SJSA1 (cell line): ENCODE measurements at regions not wholly inside any gene's neighbourhood (a gene's known extent, or its start where the extent isn't known, plus 50 kb on each side); places are given as distances from the start of the nearest gene placed in this dataset.

Source experiments
- DNase-seq, 2 experiments: peaks; one replicate each; pipeline ENCODE4 v3.0.0-alpha.2; 2015 to 2020; ENCODE audit warnings: low spot score in 2 of 2, low read depth in 1 of 2
- H3K27ac ChIP-seq: fragments of 250-450 bp; sonication (Bioruptor Pico); 2 replicates; pipeline ENCODE4 v1.5.1; 2020; ENCODE audit warnings: mild to moderate bottlenecking, moderate library complexity
- H3K27me3 ChIP-seq: fragments of 250-450 bp; sonication (Bioruptor Pico); replicated peaks from 2 replicates; pipeline ENCODE4 v1.5.1; 2020; ENCODE audit warnings: mild to moderate bottlenecking, moderate library complexity
- H3K36me3 ChIP-seq: fragments of 250-450 bp; sonication (Bioruptor Pico); 2 replicates; pipeline ENCODE4 v1.5.1; 2020; ENCODE audit warnings: mild to moderate bottlenecking
- H3K4me1 ChIP-seq: fragments of 250-450 bp; sonication (Bioruptor Pico); replicated peaks from 2 replicates; pipeline ENCODE4 v1.6.1; 2021; ENCODE audit warnings: mild to moderate bottlenecking
- H3K4me3 ChIP-seq: fragments of 250-450 bp; sonication (Bioruptor Pico); 2 replicates; pipeline ENCODE4 v1.5.1; 2020; ENCODE audit warnings: mild to moderate bottlenecking
- H3K9me3 ChIP-seq: fragments of 250-450 bp; sonication (Bioruptor Pico); replicated peaks from 2 replicates; pipeline ENCODE4 v1.5.1; 2020; ENCODE audit warnings: mild to moderate bottlenecking

DNA sequence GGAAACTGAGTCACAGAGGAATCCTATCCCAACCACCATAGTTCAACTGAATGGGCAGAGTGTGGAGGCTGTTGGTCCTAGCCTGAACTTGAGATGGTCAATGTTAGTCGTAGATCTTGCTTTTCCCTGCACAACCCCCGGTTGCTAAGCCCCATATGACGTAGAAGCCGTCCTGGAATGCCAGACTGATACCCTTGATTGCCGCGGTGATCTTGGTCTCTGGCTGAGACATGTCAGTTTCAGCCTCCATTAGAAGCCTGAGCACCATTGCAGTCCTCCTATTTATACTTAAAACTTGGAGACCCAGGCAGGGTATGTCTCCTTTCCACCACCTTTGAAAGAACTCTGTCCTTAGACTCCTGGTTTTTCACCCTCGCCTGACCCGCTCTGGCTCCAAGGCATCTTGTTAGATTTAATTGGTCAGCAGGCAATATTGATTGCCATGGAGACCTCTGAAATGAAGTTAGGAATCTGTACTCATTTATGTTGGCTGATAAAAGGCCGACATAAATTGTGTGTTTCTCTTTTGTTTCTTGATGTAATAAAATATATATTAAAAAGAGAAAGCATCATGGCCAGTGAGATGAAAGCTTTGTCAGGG lies 53.4 kb downstream of the RPLP1 start:
- peaks cover 13% of the 10 kb centered on the region for H3K4me1 ChIP-seq
- no peaks in the 10 kb centered on the region; the same call in 1 of the 2 replicates for H3K27me3 ChIP-seq
- no peak overlapping the region for H3K27ac ChIP-seq
- no peaks in the 10 kb centered on the region for H3K36me3 ChIP-seq
- H3K4me3 ChIP-seq, result no peak overlapping the region
- no peaks in the 10 kb centered on the region for H3K9me3 ChIP-seq
- no peak for DNase-seq

DNA sequence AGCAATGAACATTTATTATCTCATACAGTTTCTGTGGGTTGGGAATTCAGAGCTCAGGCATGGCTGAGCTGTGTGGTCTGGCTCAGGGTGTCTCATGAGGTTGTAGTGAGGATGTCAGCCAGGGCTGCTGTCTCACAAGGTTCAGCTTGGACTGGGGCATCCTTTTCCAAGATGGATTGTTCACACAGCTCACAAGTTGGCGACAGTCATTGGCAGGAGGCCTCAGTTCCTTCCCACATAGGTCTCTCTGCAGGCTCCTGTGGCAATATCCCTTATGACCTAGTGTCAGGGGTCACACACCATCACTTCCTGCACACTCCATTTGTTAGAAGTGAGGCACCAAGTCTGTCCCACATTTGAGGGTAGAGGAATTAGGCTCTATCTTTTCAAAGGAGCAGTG lies 56.0 kb downstream of the RPLP1 start:
- no peaks in the 10 kb centered on the region; the same call in 1 of the 2 replicates for H3K27me3 ChIP-seq
- no peak overlapping the region for H3K4me3 ChIP-seq
- DNase-seq, result no peak
- H3K4me1 ChIP-seq, result peaks cover 20% of the 10 kb centered on the region
- no peaks in the 10 kb centered on the region for H3K36me3 ChIP-seq
- H3K9me3 ChIP-seq, result no peaks in the 10 kb centered on the region
- no peak overlapping the region for H3K27ac ChIP-seq

DNA sequence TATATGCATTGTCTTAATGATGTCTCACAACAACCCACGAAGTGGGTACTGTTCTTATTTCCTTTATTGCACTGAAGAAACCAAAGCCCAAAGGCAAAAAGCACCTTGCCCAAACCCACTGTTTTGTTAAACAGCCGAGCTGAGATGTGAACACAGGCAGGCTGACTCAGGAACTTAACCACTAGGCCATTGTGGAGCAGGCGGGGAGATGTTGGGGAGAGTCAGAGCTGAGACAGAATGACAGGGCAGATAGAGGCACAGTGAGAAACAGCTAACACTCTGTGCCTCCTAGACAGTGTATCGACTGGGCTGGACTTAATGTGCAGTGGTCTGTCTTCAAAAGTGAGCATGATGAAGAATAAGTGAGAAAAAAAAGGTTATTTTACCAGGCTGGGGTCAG lies 56.5 kb downstream of the RPLP1 start:
- H3K27me3 ChIP-seq, result no peaks in the 10 kb centered on the region; the same call in 1 of the 2 replicates
- H3K4me1 ChIP-seq, result peaks cover 20% of the 10 kb centered on the region
- no peaks in the 10 kb centered on the region for H3K9me3 ChIP-seq
- H3K36me3 ChIP-seq, result no peaks in the 10 kb centered on the region
- no peak overlapping the region for H3K4me3 ChIP-seq
- DNase-seq, result no peak
- no peak overlapping the region for H3K27ac ChIP-seq

DNA sequence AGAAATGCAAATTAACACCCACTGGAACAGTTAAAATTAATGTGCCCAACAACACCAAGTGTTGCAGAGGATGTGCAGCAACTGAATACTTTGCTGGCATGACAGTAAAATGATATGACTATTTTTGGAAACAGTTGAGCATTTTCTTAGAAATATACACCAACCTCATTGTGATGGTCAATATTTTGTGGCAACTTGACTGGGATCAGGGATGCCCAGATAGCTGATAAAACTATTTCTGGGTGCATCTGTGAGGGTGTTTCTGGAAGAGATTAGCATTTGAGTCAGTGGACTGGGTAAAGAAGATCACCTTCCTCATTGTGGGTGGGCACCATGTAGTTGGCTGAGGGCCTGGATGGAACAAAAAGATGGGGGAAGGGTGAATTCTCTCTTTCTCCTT lies 57.9 kb downstream of the RPLP1 start:
- no peak overlapping the region for H3K4me3 ChIP-seq
- no peaks in the 10 kb centered on the region for H3K36me3 ChIP-seq
- no peak overlapping the region for H3K27ac ChIP-seq
- no peaks in the 10 kb centered on the region for H3K9me3 ChIP-seq
- no peaks in the 10 kb centered on the region; the same call in 1 of the 2 replicates for H3K27me3 ChIP-seq
- no peak for DNase-seq
- H3K4me1 ChIP-seq, result peaks cover 20% of the 10 kb centered on the region

DNA sequence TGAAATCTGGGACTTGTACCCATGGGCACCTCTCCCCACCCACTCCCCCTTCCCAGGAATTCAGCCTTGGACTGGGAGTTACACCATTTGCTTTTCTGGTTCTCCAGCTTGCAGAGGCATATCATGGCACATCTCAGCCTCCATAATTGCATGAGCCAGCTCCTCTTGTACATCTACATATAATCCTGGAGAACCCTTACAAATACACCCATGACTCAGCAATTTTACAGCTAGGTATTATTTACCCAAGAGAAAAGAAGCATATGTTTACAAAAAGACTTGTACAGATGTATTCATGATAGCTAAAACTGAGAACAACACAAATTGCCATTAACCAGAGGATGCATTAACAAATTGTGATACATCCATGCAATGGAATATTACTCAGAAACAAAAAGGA lies 58.4 kb downstream of the RPLP1 start:
- DNase-seq, result peak in 1 of 2 experiments; percentile 22
- Histone ChIP-seq H3K27ac (no peak overlapping the region), H3K9me3 (no peaks in the 10 kb centered on the region), H3K27me3 (no peaks in the 10 kb centered on the region; the same call in 1 of the 2 replicates), H3K4me3 (no peak overlapping the region), H3K4me1 (peaks cover 20% of the 10 kb centered on the region), H3K36me3 (no peaks in the 10 kb centered on the region)

DNA sequence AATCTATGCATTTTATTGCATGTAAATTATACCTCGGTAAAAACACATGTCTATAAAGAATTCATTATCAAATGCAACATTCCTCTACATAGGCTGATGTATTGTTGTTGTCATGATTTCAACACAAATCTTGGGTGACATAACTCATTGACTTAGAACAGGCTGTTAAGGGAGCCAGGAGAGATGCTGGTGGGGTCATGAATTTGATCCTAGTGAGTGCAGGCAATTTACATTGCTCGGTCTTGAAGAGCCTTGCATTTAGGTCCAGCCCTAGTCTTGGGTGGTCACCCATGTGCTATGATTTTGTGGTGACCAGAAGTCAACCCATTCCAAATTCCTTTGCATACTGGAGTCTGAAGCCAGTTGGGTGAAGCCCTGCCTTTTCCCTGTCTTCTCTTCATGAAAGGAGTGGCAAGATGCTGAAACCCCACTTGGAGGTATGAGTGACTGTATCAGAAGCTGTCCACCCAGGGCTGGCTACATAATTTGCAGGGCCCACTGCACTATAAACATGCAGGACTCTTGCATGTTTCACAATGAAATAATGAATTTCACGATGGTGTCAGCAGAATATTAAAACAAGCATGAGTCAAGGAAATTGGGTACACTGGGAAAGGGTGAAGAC lies 59.2 kb downstream of the RPLP1 start:
- Histone ChIP-seq H3K4me3 (no peak overlapping the region), H3K27me3 (no peaks in the 10 kb centered on the region; the same call in 1 of the 2 replicates), H3K4me1 (peaks cover 20% of the 10 kb centered on the region), H3K9me3 (no peaks in the 10 kb centered on the region), H3K27ac (no peak overlapping the region), H3K36me3 (no peaks in the 10 kb centered on the region)
- peak in 1 of 2 experiments; percentile 17 for DNase-seq

DNA sequence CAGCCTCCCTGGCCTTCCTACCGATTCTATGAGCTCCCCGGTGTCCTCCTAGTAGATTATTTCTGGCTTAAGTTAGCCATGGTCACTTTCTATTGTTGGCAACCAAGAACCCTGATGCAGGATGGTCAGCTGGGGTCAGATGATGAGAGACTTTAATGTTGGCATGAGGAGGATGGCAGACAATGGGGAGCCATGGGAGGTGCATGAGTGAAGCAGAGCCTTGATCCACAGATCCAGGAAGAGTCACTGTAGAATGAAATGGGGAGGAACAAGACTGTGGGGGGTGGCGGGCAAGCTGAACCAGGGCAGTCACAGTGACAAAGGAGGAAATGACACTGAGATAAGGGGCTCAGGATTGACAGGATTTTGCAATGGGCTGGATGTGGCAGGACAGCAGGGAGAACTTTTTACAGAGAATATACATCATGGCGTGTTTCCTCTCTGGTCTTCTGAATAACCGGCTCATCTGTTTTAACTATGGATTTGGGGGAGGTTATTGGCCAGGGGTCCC lies 60.9 kb downstream of the RPLP1 start:
- H3K36me3 ChIP-seq, result no peaks in the 10 kb centered on the region

DNA sequence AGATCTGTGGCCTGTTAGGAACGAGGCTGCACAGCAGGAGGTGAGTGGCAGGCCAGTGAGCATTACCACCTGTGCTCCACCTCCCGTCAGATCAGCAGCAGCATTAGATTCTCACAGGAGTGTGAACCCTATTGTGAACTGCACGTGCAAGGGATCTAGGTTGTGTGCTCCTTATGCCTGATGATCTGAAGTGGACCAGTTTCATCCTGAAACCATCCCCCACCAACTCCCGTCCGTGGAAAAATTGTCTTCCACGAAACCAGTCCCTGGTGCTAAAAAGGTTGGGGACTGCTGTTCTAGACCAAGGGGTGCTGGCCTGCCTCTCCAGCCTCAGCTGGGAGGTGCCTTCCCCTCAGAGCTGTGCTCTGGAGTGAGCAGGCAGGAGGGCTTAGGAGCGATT lies 61.4 kb downstream of the RPLP1 start:
- H3K9me3 ChIP-seq, result no peaks in the 10 kb centered on the region
- peak in 1 of 2 experiments; percentile 28 for DNase-seq
- H3K27ac ChIP-seq, result no peak overlapping the region
- no peaks in the 10 kb centered on the region for H3K36me3 ChIP-seq
- no peak overlapping the region for H3K4me3 ChIP-seq
- peaks cover 20% of the 10 kb centered on the region for H3K4me1 ChIP-seq
- H3K27me3 ChIP-seq, result no peaks in the 10 kb centered on the region; the same call in 1 of the 2 replicates

More for the DNA sequence above, 60.9 kb downstream of the RPLP1 start:
- DNase-seq, result peak in 1 of 2 experiments; percentile 16
- Histone ChIP-seq H3K27me3 (no peaks in the 10 kb centered on the region; the same call in 1 of the 2 replicates), H3K9me3 (no peaks in the 10 kb centered on the region), H3K4me1 (peaks cover 20% of the 10 kb centered on the region), H3K4me3 (no peak overlapping the region), H3K27ac (no peak overlapping the region)

DNA sequence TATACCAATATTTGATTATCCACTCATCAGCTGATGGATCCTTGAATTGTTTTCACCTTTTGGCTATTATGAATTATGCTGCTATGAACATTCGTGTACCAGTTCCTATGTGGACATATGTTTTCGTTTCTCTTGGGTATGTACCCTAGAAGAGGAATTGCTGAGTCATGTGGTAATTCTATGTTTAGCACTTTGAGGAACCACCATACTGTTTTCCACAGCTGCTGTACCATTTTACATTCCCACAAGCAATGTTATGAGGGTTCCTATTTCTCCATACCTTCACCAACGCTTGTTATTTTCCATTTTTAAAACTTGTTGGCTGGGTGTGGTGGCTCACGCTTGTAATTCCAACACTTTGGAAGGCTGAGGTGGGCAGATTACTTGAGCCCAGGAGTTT lies 62.9 kb downstream of the RPLP1 start:
- peaks cover 5% of the 10 kb centered on the region; the same call in 1 of the 2 replicates for H3K27me3 ChIP-seq
- H3K27ac ChIP-seq, result no peak overlapping the region
- no peaks in the 10 kb centered on the region for H3K9me3 ChIP-seq
- H3K4me3 ChIP-seq, result no peak overlapping the region
- H3K4me1 ChIP-seq, result peaks cover 13% of the 10 kb centered on the region; the same call in 1 of the 2 replicates
- no peaks in the 10 kb centered on the region for H3K36me3 ChIP-seq
- DNase-seq, result no peak

DNA sequence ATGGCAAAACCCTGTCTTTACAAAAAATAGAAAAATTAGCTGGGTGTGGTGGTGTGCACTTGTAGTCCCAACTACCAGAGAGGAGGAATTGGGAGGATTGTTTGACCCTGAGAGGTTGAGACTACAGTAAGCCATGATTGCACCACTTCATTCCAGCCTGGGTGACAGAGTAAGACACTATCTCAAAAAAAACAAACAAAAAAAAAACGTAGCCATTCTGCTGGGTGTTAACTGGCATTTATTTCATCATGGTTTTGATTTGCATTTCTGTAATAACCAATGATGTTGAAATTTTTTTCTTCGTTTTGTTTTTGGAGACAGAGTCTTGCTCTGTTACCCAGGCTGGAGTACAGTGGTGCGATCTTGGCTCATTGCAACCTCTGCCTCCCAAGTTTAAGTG lies 63.3 kb downstream of the RPLP1 start:
- peak in 1 of 2 experiments; percentile 3 for DNase-seq
- Histone ChIP-seq H3K4me3 (no peak overlapping the region), H3K27ac (no peak overlapping the region), H3K4me1 (peaks cover 9% of the 10 kb centered on the region; the same call in 1 of the 2 replicates), H3K36me3 (no peaks in the 10 kb centered on the region), H3K27me3 (peaks cover 5% of the 10 kb centered on the region; the same call in 1 of the 2 replicates), H3K9me3 (no peaks in the 10 kb centered on the region)

DNA sequence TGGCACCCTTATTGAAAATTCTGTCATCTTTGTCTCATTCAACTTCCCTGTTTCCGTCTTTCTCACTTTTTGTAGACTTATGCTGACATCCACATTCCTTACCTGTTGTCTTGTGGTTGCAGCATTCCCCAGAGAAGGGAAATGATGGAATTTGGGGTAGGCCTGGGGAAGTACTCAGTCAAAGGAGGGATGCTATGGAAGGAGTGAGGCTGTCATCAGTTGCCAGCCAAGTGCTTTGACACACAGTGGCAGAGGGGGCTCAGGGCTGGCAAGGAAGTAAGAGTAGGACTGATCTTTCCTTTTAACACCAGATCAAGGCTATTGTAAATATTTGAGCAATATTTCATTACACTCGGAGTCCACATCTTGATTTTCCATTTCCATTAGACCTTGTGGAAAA lies 64.4 kb downstream of the RPLP1 start:
- no peak overlapping the region for H3K4me3 ChIP-seq

DNA sequence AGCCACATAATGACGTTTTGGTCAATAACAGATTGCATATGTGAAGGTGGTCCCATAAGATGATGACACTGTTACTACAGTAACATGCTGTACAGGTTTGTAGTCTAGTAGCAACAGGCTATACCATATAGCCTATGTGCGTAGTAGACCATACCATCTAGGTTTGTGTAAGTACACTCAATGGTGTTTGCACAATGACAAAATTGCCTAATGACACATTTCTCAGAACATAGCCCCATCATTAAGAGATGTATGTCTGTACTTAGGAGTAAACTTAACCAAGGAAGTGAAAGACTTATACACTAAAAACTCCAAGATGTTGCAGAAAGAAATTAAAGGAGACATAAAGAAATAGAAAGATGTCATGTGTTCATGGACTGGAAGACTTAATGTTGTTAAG lies 66.2 kb downstream of the RPLP1 start:
- Histone ChIP-seq H3K36me3 (no peaks in the 10 kb centered on the region), H3K27ac (no peak overlapping the region), H3K4me3 (no peak overlapping the region), H3K4me1 (0 out of 2 replicates have a peak, but pooled peaks cover 3% of the 10 kb centered on the region), H3K9me3 (no peaks in the 10 kb centered on the region), H3K27me3 (peaks cover 5% of the 10 kb centered on the region; the same call in 1 of the 2 replicates)
- no peak for DNase-seq

More for the DNA sequence above, 64.4 kb downstream of the RPLP1 start:
- H3K9me3 ChIP-seq, result no peaks in the 10 kb centered on the region
- DNase-seq, result peak in 1 of 2 experiments; percentile 19
- no peaks in the 10 kb centered on the region for H3K36me3 ChIP-seq
- H3K4me1 ChIP-seq, result 0 out of 2 replicates have a peak, but pooled peaks cover under 1% of the 10 kb centered on the region
- peaks cover 5% of the 10 kb centered on the region; the same call in 1 of the 2 replicates for H3K27me3 ChIP-seq
- H3K27ac ChIP-seq, result no peak overlapping the region

DNA sequence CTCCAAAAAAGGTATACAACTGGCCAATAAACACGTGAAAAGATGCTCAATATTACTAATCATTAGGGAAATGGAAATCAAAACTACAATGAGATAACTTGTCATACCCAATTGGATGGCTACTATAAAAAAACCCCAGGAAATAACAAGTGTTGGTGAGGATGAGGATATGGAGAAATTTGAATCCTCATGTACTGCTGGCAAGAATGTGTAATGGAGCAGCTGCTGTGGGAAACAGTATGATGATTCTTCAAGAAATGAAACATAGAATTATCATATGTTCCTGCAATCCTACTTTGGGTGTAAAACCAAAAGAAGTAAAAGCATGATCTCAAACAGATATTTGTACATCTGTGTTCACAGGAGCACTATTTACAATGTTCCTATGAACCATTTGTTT lies 67.4 kb downstream of the RPLP1 start:
- Histone ChIP-seq H3K4me1 (0 out of 2 replicates have a peak, but pooled peaks cover 3% of the 10 kb centered on the region), H3K9me3 (no peaks in the 10 kb centered on the region), H3K4me3 (no peak overlapping the region), H3K27ac (no peak overlapping the region), H3K36me3 (no peaks in the 10 kb centered on the region), H3K27me3 (peaks cover 5% of the 10 kb centered on the region; the same call in 1 of the 2 replicates)
- no peak for DNase-seq

DNA sequence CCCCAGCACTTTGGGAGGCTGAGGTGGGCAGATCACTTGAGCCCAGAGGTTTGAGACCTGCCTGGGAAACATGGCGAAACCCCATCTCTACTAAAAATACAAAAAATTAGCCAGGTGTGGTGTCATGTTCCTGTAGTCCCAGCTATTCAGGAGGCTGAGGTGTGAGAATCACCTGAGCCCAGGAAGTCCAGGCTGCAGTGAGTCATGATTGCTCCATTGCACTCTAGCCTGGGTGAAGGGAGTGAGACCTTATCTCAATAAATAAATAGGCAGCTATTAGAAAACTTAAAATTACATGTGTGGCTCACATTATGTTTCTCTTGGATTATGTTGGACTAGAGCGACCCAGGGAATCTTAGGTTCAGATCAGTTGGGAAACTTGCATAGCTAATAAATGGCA lies 69.7 kb downstream of the RPLP1 start:
- DNase-seq, result no peak
- Histone ChIP-seq H3K4me3 (no peak overlapping the region), H3K27ac (no peak overlapping the region), H3K36me3 (no peaks in the 10 kb centered on the region), H3K9me3 (no peaks in the 10 kb centered on the region), H3K4me1 (0 out of 2 replicates have a peak, but pooled peaks cover 3% of the 10 kb centered on the region), H3K27me3 (peaks cover 5% of the 10 kb centered on the region; the same call in 1 of the 2 replicates)
